Lung (tissue), 11 donors: ENCODE measurements at regions not wholly inside any gene's neighbourhood (a gene's known extent, or its start where the extent isn't known, plus 50 kb on each side); places are given as distances from the start of the nearest gene placed in this dataset.

Experiments used
- ATAC-seq: fragments of 200-7000 bp; cut with Tn5 transposase; one replicate; pipeline ENCODE4 v1.9.1; 2020; ENCODE audit warnings: moderate number of reproducible peaks; ENCODE audit not compliant: insufficient read depth, low FRiP score
- DNase-seq, 3 donors: peaks; one replicate each; pipeline ENCODE4 v3.0.0-alpha.2; 2013 to 2017
- H3K27ac ChIP-seq, 2 donors: one replicate each; pipeline ENCODE4 v1.5.1; 2013; ENCODE audit warnings: mild to moderate bottlenecking in 2 of 2, moderate library complexity in 2 of 2, control low read depth in 1 of 2, inconsistent platforms in 1 of 2, low read depth in 1 of 2, low read length in 1 of 2
- H3K27me3 ChIP-seq, 3 donors: one replicate each; pipeline ENCODE4 v1.5.1; 2013; ENCODE audit warnings: low read length in 2 of 3; ENCODE audit not compliant: control insufficient read depth in 3 of 3, insufficient read depth in 3 of 3
- H3K36me3 ChIP-seq, 4 donors: one replicate each; pipeline ENCODE4 v1.5.1; 2013; ENCODE audit warnings: low read length in 4 of 4, mild to moderate bottlenecking in 1 of 4, moderate library complexity in 1 of 4; ENCODE audit not compliant: control insufficient read depth in 4 of 4, insufficient read depth in 4 of 4
- H3K4me1 ChIP-seq, 5 donors: one replicate each; pipeline ENCODE4 v1.5.1; 2013; ENCODE audit warnings: low read length in 5 of 5, mild to moderate bottlenecking in 2 of 5, moderate library complexity in 1 of 5; ENCODE audit not compliant: control insufficient read depth in 5 of 5, insufficient read depth in 5 of 5
- H3K4me3 ChIP-seq: one replicate; pipeline ENCODE4 v1.5.1; 2013; ENCODE audit warnings: mild to moderate bottlenecking, control low read depth, moderate library complexity
- H3K9ac ChIP-seq, 2 donors: one replicate each; pipeline ENCODE4 v1.5.1; 2013; ENCODE audit warnings: low read length in 2 of 2, control low read depth in 1 of 2; ENCODE audit not compliant: insufficient read depth in 1 of 2
- H3K9me3 ChIP-seq, 4 donors: one replicate each; pipeline ENCODE4 v1.5.1; 2013; ENCODE audit warnings: low read length in 3 of 4, mild to moderate bottlenecking in 1 of 4, moderate library complexity in 1 of 4; ENCODE audit not compliant: control insufficient read depth in 4 of 4, insufficient read depth in 3 of 4
- CTCF ChIP-seq: IDR thresholded peaks from 2 replicates; pipeline ENCODE4 v1.5.1; 2012; ENCODE audit warnings: mild to moderate bottlenecking; ENCODE audit errors: control extremely low read depth, extremely low read depth
- WGBS, 2 donors: extraction: QIAGEN DNeasy Blood & Tissue Kit; methylation state at CpG; one replicate each; pipeline ENCODE4 v1.1.7; 2013; 5-methylcytosine and 5-hydroxymethylcytosine counted together
- donor health status: control.
- donor health status: control.
- donor health status: Bipolar disorder and iron deficiency.
- donor health status: healthy.
- donor health status: DM: yes; HTN: yes; CAD: no.

- DNase-seq (no peak), ATAC-seq (no peak)
- no peak for TF ChIP-seq CTCF
- Histone ChIP-seq H3K4me3 (no peak overlapping the region), H3K9ac (no peak overlapping the region), H3K4me1 (peaks cover 0 to 9% (median 3%) of the 10 kb centered on the region in 5 donors), H3K9me3 (no peaks in the 10 kb centered on the region), H3K27me3 (peaks cover 0 to 4% (median 2%) of the 10 kb centered on the region in 3 donors), H3K36me3 (no peaks in the 10 kb centered on the region), H3K27ac (no peak overlapping the region)
- 78 to 82% methylated on average over 12 of the region's 12 CpGs for whole genome bisulfite sequencing, 2 donors
These were observed 73.2 kb downstream of the MTNR1A start for GRCh38 chr4:186481998-186482790.

- H3K9ac ChIP-seq = no peak overlapping the region
- H3K4me3 ChIP-seq = no peak overlapping the region
- H3K27ac ChIP-seq = no peak overlapping the region
- no peak for TF ChIP-seq CTCF
- DNase-seq = no peak
- H3K27me3 ChIP-seq = peaks cover 0 to 4% (median 0%) of the 10 kb centered on the region in 3 donors
- WGBS, 2 donors = 41 to 50% methylated on average over 1 of the region's 1 CpG
- H3K4me1 ChIP-seq = peaks cover 0 to 5% (median 0%) of the 10 kb centered on the region in 5 donors
- no peaks in the 10 kb centered on the region for H3K36me3 ChIP-seq
- H3K9me3 ChIP-seq = no peaks in the 10 kb centered on the region
- ATAC-seq = no peak
These were observed 80.2 kb downstream of the MTNR1A start for GRCh38 chr4:186475202-186475601.

GRCh38 chr4:186473933-186474332, 81.4 kb downstream of the MTNR1A start:
- no peak for TF ChIP-seq CTCF
- 66 to 72% methylated on average over 6 of the region's 6 CpGs for WGBS, 2 donors

More at GRCh38 chr4:186473933-186474332, 81.4 kb downstream of the MTNR1A start:
- Histone ChIP-seq H3K36me3 (no peaks in the 10 kb centered on the region), H3K4me1 (peaks cover 0 to 5% (median 0%) of the 10 kb centered on the region in 5 donors), H3K27ac (no peak overlapping the region), H3K9me3 (no peaks in the 10 kb centered on the region), H3K27me3 (peaks cover 0 to 4% (median 0%) of the 10 kb centered on the region in 3 donors), H3K4me3 (no peak overlapping the region), H3K9ac (no peak overlapping the region)
- no peak for DNase-seq
- no peak for ATAC-seq
